ENCODE measurements at regions not wholly inside any gene's neighbourhood (a gene's known extent, or its start where the extent isn't known, plus 50 kb on each side); places are given as distances from the start of the nearest gene placed in this dataset.

DNA sequence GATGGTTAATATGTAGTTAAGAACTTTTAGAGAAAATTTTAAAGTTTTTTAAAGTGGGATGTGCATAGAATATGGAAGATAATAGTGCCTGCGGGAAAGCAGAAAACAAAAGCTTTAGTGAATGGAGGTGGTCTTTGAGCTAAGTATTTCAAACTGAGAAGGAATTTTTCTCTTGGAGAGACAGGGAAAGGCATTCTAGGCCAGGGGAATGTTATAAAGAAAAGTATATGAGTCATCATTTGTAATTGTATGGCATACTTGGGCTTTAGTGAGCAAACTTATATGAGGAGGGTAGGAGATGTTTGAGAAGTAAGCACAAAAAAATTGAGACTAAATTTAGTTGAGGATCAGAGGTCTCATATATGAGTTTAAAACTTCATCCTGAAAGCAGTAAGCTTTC is 467.0 kb downstream of the PPARGC1A start:
- ChIA-PET CTCF (no interaction called here), POLR2A (ENCODE audit: unreplicated experiment) (no interaction called here)
- Histone ChIP-seq H2BK15ac (ENCODE audit: low read depth, low read length) (no peak overlapping the region), H3K36me3 (ENCODE audit: control insufficient read depth, insufficient read depth, low read length) (no peaks in the 10 kb centered on the region), H3K27ac (ENCODE audit: insufficient read depth, low read length) (no peak overlapping the region), H3K4ac (ENCODE audit: low read depth, low read length) (no peak overlapping the region), H2BK20ac (ENCODE audit: low read depth, low read length) (no peak overlapping the region), H3K9me3 (ENCODE audit: control insufficient read depth, insufficient read depth, low read length) (peaks cover 2% of the 10 kb centered on the region; the same call in 1 of the 2 replicates), H3K14ac (replicated peaks; ENCODE audit: low read depth, low read length) (no peak overlapping the region), H2AK5ac (ENCODE audit: low read depth, low read length) (no peak overlapping the region), H3K4me2 (ENCODE audit: low read depth, low read length) (no peak overlapping the region), H3K56ac (ENCODE audit: extremely low read depth, insufficient read depth, low read length) (no peak overlapping the region), H2BK5ac (ENCODE audit: low read depth, low read length, poor library complexity, severe bottlenecking) (no peak overlapping the region), H3K18ac (ENCODE audit: low read depth, low read length) (no peak overlapping the region), H2AFZ (replicated peaks; ENCODE audit: low read length, poor library complexity) (no peak overlapping the region), H3K27me3 (ENCODE audit: control insufficient read depth, insufficient read depth, low read length) (no peaks in the 10 kb centered on the region), H2BK120ac (ENCODE audit: low read depth, low read length) (no peak overlapping the region), H4K5ac (ENCODE audit: low read depth, low read length) (no peak overlapping the region), H4K91ac (ENCODE audit: insufficient read depth, low read depth, low read length) (no peak overlapping the region), H3K4me3 (ENCODE audit: insufficient read depth, low read depth, low read length) (no peak overlapping the region), H4K8ac (ENCODE audit: low read depth in 2 of 2, low read length in 2 of 2) (no peak overlapping the region), H2AK9ac (replicated peaks; ENCODE audit: low read depth, low read length, poor library complexity) (no peak overlapping the region), H3K23ac (ENCODE audit: low read depth, low read length) (no peak overlapping the region), H3K4me1 (ENCODE audit: control insufficient read depth, insufficient read depth, low read length) (no peaks in the 10 kb centered on the region), H3K9ac (ENCODE audit: low read depth, low read length) (no peak overlapping the region), H4K20me1 (ENCODE audit: insufficient read depth, low read length) (no peaks in the 10 kb centered on the region), H3K9me1 (ENCODE audit: insufficient read depth, low read length) (no peaks in the 10 kb centered on the region), H3K79me1 (ENCODE audit: low read depth in 1 of 2, low read length in 2 of 2) (no peaks in the 10 kb centered on the region)
- in situ Hi-C loops (cut with MboI; ENCODE audit: low sequenced_read_pairs) (no loop called here), dilution Hi-C loops (cut with HindIII; ENCODE audit: low sequenced_read_pairs, unreplicated experiment) (no loop called here), intact Hi-C loops (cut with micrococcal nuclease) (no loop called here)
- ATAC-seq (ENCODE audit: low read depth) (no peak), DNase-seq (no peak)
- TF ChIP-seq USF2 (IDR thresholded peaks at IDR 0.05; ENCODE audit: low read depth, low read length): no peak
- TF ChIP-seq SMC3 (IDR thresholded peaks at IDR 0.05; ENCODE audit: low read depth, low read length): no peak
- no peak for TF ChIP-seq FOS (IDR thresholded peaks at IDR 0.05; ENCODE audit: low read depth, low read length)
- TF ChIP-seq, protein P1, sequence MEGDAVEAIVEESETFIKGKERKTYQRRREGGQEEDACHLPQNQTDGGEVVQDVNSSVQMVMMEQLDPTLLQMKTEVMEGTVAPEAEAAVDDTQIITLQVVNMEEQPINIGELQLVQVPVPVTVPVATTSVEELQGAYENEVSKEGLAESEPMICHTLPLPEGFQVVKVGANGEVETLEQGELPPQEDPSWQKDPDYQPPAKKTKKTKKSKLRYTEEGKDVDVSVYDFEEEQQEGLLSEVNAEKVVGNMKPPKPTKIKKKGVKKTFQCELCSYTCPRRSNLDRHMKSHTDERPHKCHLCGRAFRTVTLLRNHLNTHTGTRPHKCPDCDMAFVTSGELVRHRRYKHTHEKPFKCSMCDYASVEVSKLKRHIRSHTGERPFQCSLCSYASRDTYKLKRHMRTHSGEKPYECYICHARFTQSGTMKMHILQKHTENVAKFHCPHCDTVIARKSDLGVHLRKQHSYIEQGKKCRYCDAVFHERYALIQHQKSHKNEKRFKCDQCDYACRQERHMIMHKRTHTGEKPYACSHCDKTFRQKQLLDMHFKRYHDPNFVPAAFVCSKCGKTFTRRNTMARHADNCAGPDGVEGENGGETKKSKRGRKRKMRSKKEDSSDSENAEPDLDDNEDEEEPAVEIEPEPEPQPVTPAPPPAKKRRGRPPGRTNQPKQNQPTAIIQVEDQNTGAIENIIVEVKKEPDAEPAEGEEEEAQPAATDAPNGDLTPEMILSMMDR (conservative IDR thresholded peaks at IDR 0.05; ENCODE audit: low read depth, low read length): no peak
- no peak for TF ChIP-seq RCOR1 (IDR thresholded peaks at IDR 0.05; ENCODE audit: insufficient replicate concordance, low read length)
- TF ChIP-seq MAZ (IDR thresholded peaks at IDR 0.05; ENCODE audit: borderline replicate concordance, low read depth, low read length): no peak
- TF ChIP-seq, protein P2, sequence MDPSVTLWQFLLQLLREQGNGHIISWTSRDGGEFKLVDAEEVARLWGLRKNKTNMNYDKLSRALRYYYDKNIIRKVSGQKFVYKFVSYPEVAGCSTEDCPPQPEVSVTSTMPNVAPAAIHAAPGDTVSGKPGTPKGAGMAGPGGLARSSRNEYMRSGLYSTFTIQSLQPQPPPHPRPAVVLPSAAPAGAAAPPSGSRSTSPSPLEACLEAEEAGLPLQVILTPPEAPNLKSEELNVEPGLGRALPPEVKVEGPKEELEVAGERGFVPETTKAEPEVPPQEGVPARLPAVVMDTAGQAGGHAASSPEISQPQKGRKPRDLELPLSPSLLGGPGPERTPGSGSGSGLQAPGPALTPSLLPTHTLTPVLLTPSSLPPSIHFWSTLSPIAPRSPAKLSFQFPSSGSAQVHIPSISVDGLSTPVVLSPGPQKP (IDR thresholded peaks at IDR 0.05; ENCODE audit: borderline replicate concordance, low read depth, low read length): no peak
- no peak for TF ChIP-seq MAFK (IDR thresholded peaks at IDR 0.05; ENCODE audit: low read depth, low read length)
- no peak for TF ChIP-seq RFX5 (IDR thresholded peaks at IDR 0.05; ENCODE audit: low read depth, low read length)
- no peak for TF ChIP-seq CEBPB (IDR thresholded peaks at IDR 0.05; ENCODE audit: low read depth, low read length)
- TF ChIP-seq MXI1 (IDR thresholded peaks at IDR 0.05; ENCODE audit: borderline replicate concordance, low read depth, low read length): no peak
- TF ChIP-seq BHLHE40 (IDR thresholded peaks at IDR 0.05; ENCODE audit: low read depth, low read length): no peak
- no peak for TF ChIP-seq RAD21 (IDR thresholded peaks at IDR 0.05; ENCODE audit: low read length)
- TF ChIP-seq NFE2L2 (IDR thresholded peaks at IDR 0.05; ENCODE audit: low read depth, low read length): no peak
- TF ChIP-seq CHD1 (IDR thresholded peaks at IDR 0.05; ENCODE audit: low read depth, low read length): no peak
- no peak for TF ChIP-seq POLR2A (IDR thresholded peaks at IDR 0.05; ENCODE audit: low read depth, low read length)
- BruUV-seq (replicated peaks): no TSS peak
- WGBS, 2 experiments (ENCODE audit: extremely low coverage in 2 of 2, insufficient read length in 1 of 2): 50% methylated on average over 1 of the region's 1 CpG; no CpG with 5 or more reads in 1 of the 2 experiments
